K562 (cell line): ENCODE measurements at regions not wholly inside any gene's neighbourhood (a gene's known extent, or its start where the extent isn't known, plus 50 kb on each side); places are given as distances from the start of the nearest gene placed in this dataset.
"Not testable (repeated sequence)": the region's sequence is repeated elsewhere in the genome, so short reads cannot be mapped to it uniquely, and the experiment has no call there.

ENCODE experiments used
- HDAC2 ChIP-seq: fragments of 450-650 bp; IDR thresholded peaks from 2 replicates; pipeline ENCODE4 v1.6.1; 2016; ENCODE audit warnings: mild to moderate bottlenecking
- MTF1 ChIP-seq: fragments of 250-450 bp; sonication (Bioruptor Pico); IDR thresholded peaks from 2 replicates; pipeline ENCODE4 v1.9.0; 2021; ENCODE audit warnings: moderate library complexity, mild to moderate bottlenecking, inconsistent platforms, borderline replicate concordance

DNA sequence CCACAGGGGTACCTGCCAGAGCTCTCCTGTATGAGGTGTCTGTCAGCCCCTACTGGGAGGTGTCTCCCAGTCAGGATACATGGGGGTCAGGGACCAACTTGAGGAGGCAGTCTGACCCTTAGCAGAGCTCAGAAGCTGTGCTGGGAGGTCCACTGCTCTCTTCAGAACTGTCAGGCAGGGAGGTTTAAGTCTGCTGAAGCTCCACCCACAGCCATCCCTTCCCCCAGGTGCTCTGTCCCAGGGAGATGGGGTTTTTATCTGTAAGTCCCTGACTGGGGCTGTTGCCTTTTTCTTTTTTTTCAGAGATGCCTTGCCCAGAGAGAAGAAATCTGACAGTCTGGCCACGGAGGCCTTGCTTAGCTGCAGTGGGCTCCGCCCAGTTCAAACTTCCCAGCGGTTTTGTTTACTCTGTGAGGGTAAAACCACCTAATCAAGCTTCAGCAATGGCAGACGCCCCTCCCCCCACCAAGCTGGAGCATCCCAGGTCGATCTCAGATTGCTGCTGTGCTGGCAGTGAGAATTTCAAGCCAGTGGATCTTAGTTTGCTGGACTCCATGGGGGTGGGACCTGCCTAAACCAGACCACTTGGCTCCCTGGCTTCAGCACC lies 118.5 kb upstream of the RADX start:
- not testable (repeated sequence) for TF ChIP-seq HDAC2, MTF1
